ENCODE measurements at regions not wholly inside any gene's neighbourhood (a gene's known extent, or its start where the extent isn't known, plus 50 kb on each side); places are given as distances from the start of the nearest gene placed in this dataset.

GRCh38 chr13:34217343-34218025 lies 399.5 kb downstream of the RFC3 start:
- no peak overlapping the region for H3K4me3 ChIP-seq (ENCODE audit: low read depth, low read length)

- no peak overlapping the region for H3K4me3 ChIP-seq (ENCODE audit: low read depth, low read length)
These were observed 406.0 kb downstream of the RFC3 start for GRCh38 chr13:34223984-34224383.

- no peak overlapping the region for H3K4me3 ChIP-seq (ENCODE audit: low read depth, low read length)
These were observed 406.9 kb downstream of the RFC3 start for GRCh38 chr13:34224877-34225276.

- no peak overlapping the region for H3K4me3 ChIP-seq (ENCODE audit: low read depth, low read length)
These were observed 412.3 kb downstream of the RFC3 start for GRCh38 chr13:34230271-34230670.

GRCh38 chr13:34241332-34241731 lies 423.4 kb downstream of the RFC3 start:
- H3K4me3 ChIP-seq (ENCODE audit: low read depth, low read length) = no peak overlapping the region

- no peak overlapping the region for H3K4me3 ChIP-seq (ENCODE audit: low read depth, low read length)
These were observed 425.5 kb downstream of the RFC3 start for GRCh38 chr13:34243403-34243802.

- H3K4me3 ChIP-seq (ENCODE audit: low read depth, low read length) = no peak overlapping the region
These were observed 428.6 kb downstream of the RFC3 start for GRCh38 chr13:34246511-34246910.

GRCh38 chr13:34247596-34247995 lies 429.6 kb downstream of the RFC3 start:
- no peak overlapping the region for H3K4me3 ChIP-seq (ENCODE audit: low read depth, low read length)

- no peak overlapping the region for H3K4me3 ChIP-seq (ENCODE audit: low read depth, low read length)
These were observed 431.6 kb downstream of the RFC3 start for GRCh38 chr13:34249546-34250039.

GRCh38 chr13:34250151-34250670 lies 432.3 kb downstream of the RFC3 start:
- H3K4me3 ChIP-seq (ENCODE audit: low read depth, low read length) = no peak overlapping the region

- H3K4me3 ChIP-seq (ENCODE audit: low read depth, low read length) = no peak overlapping the region
These were observed 436.4 kb downstream of the RFC3 start for GRCh38 chr13:34254366-34254765.

GRCh38 chr13:34255711-34256110 lies 437.8 kb downstream of the RFC3 start:
- no peak overlapping the region for H3K4me3 ChIP-seq (ENCODE audit: low read depth, low read length)

GRCh38 chr13:34256236-34256635 lies 438.3 kb downstream of the RFC3 start:
- H3K4me3 ChIP-seq (ENCODE audit: low read depth, low read length) = no peak overlapping the region

- no peak overlapping the region for H3K4me3 ChIP-seq (ENCODE audit: low read depth, low read length)
These were observed 440.0 kb downstream of the RFC3 start for GRCh38 chr13:34257966-34258365.

- no peak overlapping the region for H3K4me3 ChIP-seq (ENCODE audit: low read depth, low read length)
These were observed 440.9 kb downstream of the RFC3 start for GRCh38 chr13:34258646-34259386.

- H3K4me3 ChIP-seq (ENCODE audit: low read depth, low read length) = no peak overlapping the region
These were observed 445.7 kb downstream of the RFC3 start for GRCh38 chr13:34263681-34264080.

GRCh38 chr13:34265046-34265679 lies 447.2 kb downstream of the RFC3 start:
- no peak overlapping the region for H3K4me3 ChIP-seq (ENCODE audit: low read depth, low read length)

GRCh38 chr13:34276764-34277163 lies 458.8 kb downstream of the RFC3 start:
- no peak overlapping the region for H3K4me3 ChIP-seq (ENCODE audit: low read depth, low read length)

- no peak overlapping the region for H3K4me3 ChIP-seq (ENCODE audit: low read depth, low read length)
These were observed 460.0 kb downstream of the RFC3 start for GRCh38 chr13:34277936-34278335.

GRCh38 chr13:34278780-34279179 lies 460.8 kb downstream of the RFC3 start:
- H3K4me3 ChIP-seq (ENCODE audit: low read depth, low read length) = no peak overlapping the region

GRCh38 chr13:34290661-34291060 lies 472.7 kb downstream of the RFC3 start:
- no peak overlapping the region for H3K4me3 ChIP-seq (ENCODE audit: low read depth, low read length)

All from iPS-11a (cell line).